ENCODE measurements at regions not wholly inside any gene's neighbourhood (a gene's known extent, or its start where the extent isn't known, plus 50 kb on each side); places are given as distances from the start of the nearest gene placed in this dataset.
"Not testable (repeated sequence)": the region's sequence is repeated elsewhere in the genome, so short reads cannot be mapped to it uniquely, and the experiment has no call there.

- DNase-seq = no peak
These were observed 753.8 kb upstream of the PCDH7 start for GRCh38 chr4:29966386-29966785.

GRCh38 chr4:29970626-29971025 is 749.5 kb upstream of the PCDH7 start:
- DNase-seq = no peak

DNA sequence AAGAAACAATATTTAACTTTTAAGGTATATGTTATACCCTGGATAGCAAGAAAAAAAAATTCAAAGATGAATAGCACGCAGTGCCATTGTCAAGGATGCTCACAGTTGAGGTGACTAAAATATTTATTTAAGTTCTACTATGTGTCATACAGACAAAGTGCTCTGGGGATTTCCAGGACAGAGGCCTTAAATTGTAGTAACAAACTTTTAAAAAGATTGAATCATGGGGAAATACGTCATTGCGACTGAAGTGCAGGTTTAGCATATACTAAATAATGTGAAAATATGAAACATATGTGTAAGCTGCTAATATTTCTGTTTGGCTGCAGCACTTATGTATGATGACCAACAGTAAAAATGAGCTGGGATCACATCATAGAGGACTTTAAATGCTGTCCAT is 748.0 kb upstream of the PCDH7 start:
- DNase-seq = no peak

GRCh38 chr4:29983890-29984289 is 736.3 kb upstream of the PCDH7 start:
- DNase-seq = no peak

GRCh38 chr4:30001628-30002027 is 718.5 kb upstream of the PCDH7 start:
- DNase-seq = no peak

GRCh38 chr4:30002341-30002740 is 717.8 kb upstream of the PCDH7 start:
- no peak for DNase-seq

DNA sequence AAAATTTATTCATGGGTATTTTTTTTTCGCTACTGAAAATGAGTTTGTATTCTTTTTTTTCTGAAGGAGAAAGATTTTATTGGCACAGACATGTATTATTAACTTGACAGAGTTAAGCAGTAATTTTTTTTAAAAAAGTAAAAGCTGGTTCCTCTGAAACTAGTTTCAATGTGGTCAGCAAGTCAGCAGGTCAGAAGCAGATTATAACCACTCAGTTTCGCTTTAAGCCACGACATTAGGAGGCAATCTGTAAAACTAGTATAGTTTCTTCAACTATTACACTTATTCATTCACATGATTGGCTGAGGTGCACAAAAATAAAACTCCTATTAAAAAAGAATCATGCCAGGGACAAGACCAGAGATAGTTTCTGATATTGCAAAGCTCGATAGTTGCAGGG is 714.2 kb upstream of the PCDH7 start:
- no peak for DNase-seq

DNA sequence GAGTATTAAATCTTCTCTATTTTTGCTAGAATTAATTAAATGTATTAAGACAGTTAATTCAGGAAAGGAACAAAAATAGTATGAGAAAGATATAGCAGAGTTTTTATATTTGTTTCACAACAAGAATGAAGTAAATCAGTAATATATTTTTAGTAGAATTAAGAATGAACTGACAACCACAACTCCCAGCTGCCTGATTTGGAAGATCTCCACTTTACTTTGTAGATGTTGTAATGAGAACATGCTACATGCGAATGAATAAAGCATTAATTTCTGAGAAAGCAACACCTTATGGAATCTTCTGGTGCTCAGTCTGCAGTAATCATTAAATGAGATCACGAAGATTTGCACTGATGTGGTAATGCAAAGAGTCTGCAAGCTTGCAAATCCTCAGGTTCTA is 695.6 kb upstream of the PCDH7 start:
- DNase-seq = no peak

DNA sequence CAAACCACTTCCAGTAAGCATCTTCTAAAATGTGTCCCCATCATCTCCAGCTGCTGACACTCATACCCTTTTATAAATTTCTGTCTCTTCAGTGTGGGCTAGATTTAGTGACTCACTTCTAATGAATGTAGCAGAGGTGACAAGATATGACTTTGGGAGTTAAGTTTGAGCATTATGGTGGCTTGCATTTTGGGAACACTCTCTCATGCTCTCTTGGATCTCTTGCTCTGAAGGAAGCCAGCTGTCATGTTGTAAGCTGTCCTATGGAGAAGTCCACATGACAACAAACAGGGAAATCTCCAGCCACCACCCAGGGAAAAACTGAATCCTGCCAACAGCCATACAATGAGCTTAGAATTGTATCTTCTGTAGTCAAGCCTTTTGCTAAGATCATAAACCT is 691.3 kb upstream of the PCDH7 start:
- DNase-seq = no peak

- DNase-seq = no peak
These were observed 664.0 kb upstream of the PCDH7 start for GRCh38 chr4:30056016-30056766.

GRCh38 chr4:30068234-30068633 is 651.9 kb upstream of the PCDH7 start:
- no peak for DNase-seq

- DNase-seq = no peak
These were observed 647.0 kb upstream of the PCDH7 start for GRCh38 chr4:30073011-30073710.

- DNase-seq = not testable (repeated sequence)
These were observed 627.6 kb upstream of the PCDH7 start for GRCh38 chr4:30092420-30093128.

- no peak for DNase-seq
These were observed 625.3 kb upstream of the PCDH7 start for GRCh38 chr4:30094887-30095286.

DNA sequence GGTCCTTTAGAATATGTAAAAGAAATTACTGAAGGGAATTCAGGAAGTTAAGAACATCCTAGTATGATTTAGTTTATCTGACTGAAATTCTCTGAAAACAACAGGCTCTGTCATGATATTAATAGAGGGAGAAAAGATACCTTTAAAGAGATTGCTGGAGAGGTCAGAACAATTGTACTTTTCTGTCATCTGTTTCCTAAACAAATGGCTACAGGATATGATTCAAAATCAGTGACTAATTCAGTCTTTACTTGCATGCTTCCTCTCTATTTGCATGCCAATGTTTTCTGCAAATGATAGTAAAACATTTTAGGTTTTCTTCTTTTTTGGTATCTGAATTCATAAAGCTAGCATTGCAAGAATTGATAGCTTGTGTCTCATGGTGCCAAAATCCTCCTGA is 616.7 kb upstream of the PCDH7 start:
- no peak for DNase-seq

DNA sequence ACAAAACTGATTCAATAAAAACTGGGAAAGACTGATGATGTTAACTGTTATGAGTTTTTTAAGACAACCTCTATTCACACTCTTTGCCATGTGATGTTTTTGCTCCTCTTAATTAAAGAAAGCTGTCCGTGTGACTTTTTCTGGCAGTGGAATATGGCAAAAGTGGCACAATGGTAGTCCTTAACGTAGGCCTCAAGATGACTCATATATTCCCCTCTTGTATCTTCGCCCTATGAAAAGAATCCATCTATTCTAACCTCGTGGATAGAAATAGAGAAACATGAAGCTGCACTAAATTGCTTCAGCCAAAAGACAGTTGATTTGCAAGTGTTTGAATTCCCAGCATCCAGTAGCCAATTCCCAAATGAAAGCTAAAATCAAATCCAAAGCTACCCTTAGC is 603.8 kb upstream of the PCDH7 start:
- DNase-seq = no peak

DNA sequence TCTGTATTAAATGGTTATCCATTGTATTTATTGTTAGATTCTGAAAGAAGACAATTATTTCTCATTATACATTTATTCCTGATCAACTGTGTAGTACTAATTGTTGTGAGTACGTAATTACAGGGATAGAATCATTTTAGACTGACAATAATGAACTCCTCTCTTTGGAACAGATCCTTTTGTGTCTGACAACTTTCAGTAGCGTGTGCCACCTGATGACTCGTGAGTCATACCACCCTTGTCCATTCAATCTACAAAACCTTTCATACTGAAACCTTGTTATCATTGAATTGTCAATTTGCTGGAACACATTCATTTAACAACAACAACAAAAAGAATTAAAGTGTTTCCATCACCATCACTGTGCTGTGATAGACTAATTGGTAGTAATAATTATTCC is 602.7 kb upstream of the PCDH7 start:
- no peak for DNase-seq

GRCh38 chr4:30122711-30123110 is 597.5 kb upstream of the PCDH7 start:
- no peak for DNase-seq

DNA sequence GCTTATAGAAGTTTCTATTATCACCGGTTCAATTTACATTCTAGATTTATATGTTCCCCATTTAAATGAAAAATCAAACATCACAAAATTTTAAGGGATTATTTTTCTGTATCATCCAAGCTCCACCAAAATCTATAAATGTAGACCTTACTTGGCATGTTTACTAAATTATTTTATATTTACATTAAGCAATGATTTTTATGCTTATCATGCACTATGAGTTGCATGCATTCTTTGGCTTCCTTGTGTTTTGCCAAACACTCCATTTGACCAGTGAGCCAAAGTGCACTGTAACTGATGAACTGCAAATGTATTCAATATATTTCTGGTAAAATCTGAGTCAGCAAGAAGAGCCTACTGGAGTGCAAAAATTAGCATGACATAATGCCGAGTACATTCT is 595.5 kb upstream of the PCDH7 start:
- not testable (repeated sequence) for DNase-seq

DNA sequence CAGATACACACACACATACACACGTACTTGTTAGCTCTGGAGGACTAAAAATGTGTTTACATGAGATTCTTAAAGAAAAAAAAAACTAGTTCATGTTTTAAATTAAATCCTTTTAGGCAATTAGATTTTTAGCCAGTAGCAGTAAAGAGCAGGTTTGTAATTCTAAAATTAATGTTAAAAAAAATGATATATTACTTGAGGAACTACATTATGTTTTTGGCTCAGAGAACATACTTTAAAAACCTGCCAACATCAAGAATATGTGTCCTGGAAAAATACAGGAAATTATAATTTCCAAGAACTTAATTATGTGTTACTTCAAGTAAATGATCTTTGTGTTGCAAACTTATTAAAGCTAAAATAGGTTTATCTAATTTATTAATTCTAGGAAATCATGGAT is 594.3 kb upstream of the PCDH7 start:
- no peak for DNase-seq

DNA sequence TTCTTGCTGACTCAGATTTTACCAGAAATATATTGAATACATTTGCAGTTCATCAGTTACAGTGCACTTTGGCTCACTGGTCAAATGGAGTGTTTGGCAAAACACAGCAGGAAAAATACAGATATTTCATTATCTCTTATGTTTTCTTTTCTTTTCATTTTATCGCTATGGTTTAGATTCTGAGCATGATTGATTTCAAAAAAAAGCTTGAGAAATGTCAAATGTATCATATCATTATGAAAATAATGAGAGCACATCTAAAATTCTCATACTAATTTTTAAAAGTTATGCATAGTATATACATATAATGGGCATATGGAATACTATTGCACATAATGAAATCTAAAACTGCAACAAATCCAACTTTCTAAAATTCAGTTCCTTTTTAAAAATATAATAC is 593.8 kb upstream of the PCDH7 start:
- DNase-seq = no peak

DNA sequence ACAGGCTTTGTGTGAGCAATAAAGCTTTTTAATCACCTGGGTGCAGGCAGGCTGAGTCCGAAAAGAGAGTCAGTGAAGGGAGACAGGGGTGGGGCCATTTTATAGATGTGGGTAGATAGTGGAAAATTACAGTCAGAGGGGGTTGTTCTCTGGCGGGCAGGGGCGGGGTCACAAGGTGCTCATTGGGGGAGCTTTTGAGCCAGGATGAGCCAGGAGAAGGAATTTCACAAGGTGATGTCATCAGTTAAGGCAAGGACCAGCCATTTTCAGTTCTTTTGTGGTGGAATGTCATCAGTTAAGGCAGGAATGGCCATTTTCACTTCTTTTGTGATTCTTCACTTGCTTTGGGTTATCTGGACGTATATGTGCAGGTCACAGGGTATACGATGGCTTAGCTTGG is 571.3 kb upstream of the PCDH7 start:
- not testable (repeated sequence) for DNase-seq

GRCh38 chr4:30149539-30149938 is 570.6 kb upstream of the PCDH7 start:
- not testable (repeated sequence) for DNase-seq

DNA sequence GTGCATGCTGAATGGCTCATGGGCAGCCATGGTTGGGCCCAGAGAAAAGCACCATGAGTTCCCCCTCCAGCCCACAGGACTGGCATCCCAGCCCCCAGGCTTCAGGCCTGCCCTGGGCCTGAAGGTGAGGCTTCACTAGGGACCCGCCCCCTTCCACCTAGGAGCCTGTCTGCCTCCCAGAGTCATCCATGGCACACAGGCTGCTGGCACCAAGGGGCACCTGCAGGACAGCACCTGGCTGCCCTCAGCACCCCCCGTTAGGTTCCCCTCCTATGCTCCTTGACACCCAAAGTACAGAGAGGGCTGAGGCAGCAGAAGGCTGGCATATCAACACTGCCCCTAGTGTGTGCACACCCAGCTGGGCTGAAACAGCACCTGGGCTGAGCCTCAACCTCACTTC is 566.7 kb upstream of the PCDH7 start:
- DNase-seq = no peak
